NB4 (cell line): ENCODE measurements at regions not wholly inside any gene's neighbourhood (a gene's known extent, or its start where the extent isn't known, plus 50 kb on each side); places are given as distances from the start of the nearest gene placed in this dataset.

ENCODE experiments used
- CTCF ChIP-seq: IDR thresholded peaks from one replicate; pipeline ENCODE4 v1.5.1; 2012; ENCODE audit warnings: low read depth, low read length
- MAX ChIP-seq: IDR thresholded peaks from 2 replicates; pipeline ENCODE4 v1.6.1; 2011; ENCODE audit warnings: low read depth, low read length
- MYC ChIP-seq: IDR thresholded peaks from 2 replicates; pipeline ENCODE4 v1.6.1; 2011; ENCODE audit warnings: low read depth, low read length
- POLR2A ChIP-seq: IDR thresholded peaks from 2 replicates; pipeline ENCODE4 v1.6.1; 2011; ENCODE audit warnings: mild to moderate bottlenecking; ENCODE audit not compliant: insufficient read length; ENCODE audit errors: extremely low read depth

- TF ChIP-seq CTCF (no peak), POLR2A (no peak), MYC (no peak), MAX (no peak)
These were observed 438.3 kb upstream of the PSMD7 start for GRCh38 chr16:73858326-73858725.
